ENCODE measurements at regions not wholly inside any gene's neighbourhood (a gene's known extent, or its start where the extent isn't known, plus 50 kb on each side); places are given as distances from the start of the nearest gene placed in this dataset.

GRCh38 chr5:91307048-91307447 lies 76.1 kb downstream of the ARRDC3 start:
- DNase-seq (ENCODE audit: low read depth in 1 of 2, low spot score in 2 of 2) (no peak), FAIRE-seq (no peak)
- no peaks in the 10 kb centered on the region for H3K36me3 ChIP-seq (ENCODE audit: control insufficient read depth in 2 of 4, insufficient read depth in 4 of 4, low read length in 3 of 4)
- H3K4me2 ChIP-seq (ENCODE audit: insufficient read depth in 1 of 2, low read depth in 2 of 2, low read length in 2 of 2) = no peak overlapping the region
- WGBS, 2 experiments (ENCODE audit: extremely low coverage in 1 of 2, insufficient coverage in 1 of 2, insufficient read length in 1 of 2, insufficient replicate concordance in 2 of 2, low coverage in 1 of 2, low lambda C conversion rate in 2 of 2, missing lambda C conversion rate in 1 of 2) = 93% methylated on average over 4 of the region's 4 CpGs; no CpG with 5 or more reads in 1 of the 2 experiments
- no peak overlapping the region for H2BK5ac ChIP-seq (ENCODE audit: low read depth, low read length)
- no peaks in the 10 kb centered on the region for H3K9me3 ChIP-seq (ENCODE audit: insufficient read depth in 2 of 2, low read depth in 1 of 2, low read length in 1 of 2)
- POLR2A ChIA-PET (ENCODE audit: partially characterized antibody) = no interaction called here
- no peak overlapping the region for H3K56ac ChIP-seq (replicated peaks; ENCODE audit: insufficient read length, low read depth, low read length)
- no peak overlapping the region for H2AFZ ChIP-seq (ENCODE audit: low read length)
- no peaks in the 10 kb centered on the region for H3K23me2 ChIP-seq (ENCODE audit: low read depth, low read length)
- no peak overlapping the region for H3K4ac ChIP-seq (replicated peaks; ENCODE audit: insufficient read length, low read depth, low read length)
- no peak overlapping the region for H2AK5ac ChIP-seq (ENCODE audit: low read depth, low read length)
- H3K18ac ChIP-seq (ENCODE audit: extremely low read depth, low read length) = no peak overlapping the region
- H3K4me3 ChIP-seq (ENCODE audit: extremely low read depth in 1 of 4, insufficient read depth in 2 of 4, low read depth in 3 of 4, low read length in 4 of 4) = no peak overlapping the region
- no peak overlapping the region for H2BK12ac ChIP-seq (ENCODE audit: low read depth, low read length)
- H3K79me1 ChIP-seq (ENCODE audit: low read depth, low read length) = no peaks in the 10 kb centered on the region
- H2BK15ac ChIP-seq (ENCODE audit: low read length) = no peak overlapping the region; the same call in 1 of the 2 replicates
- no peaks in the 10 kb centered on the region for H4K20me1 ChIP-seq (replicated peaks in 1 of 2; ENCODE audit: control insufficient read depth in 1 of 2, insufficient read depth in 2 of 2, low read length in 2 of 2)
- H3K27ac ChIP-seq (ENCODE audit: low read depth, low read length) = no peak overlapping the region
- no peak overlapping the region for H4K8ac ChIP-seq (ENCODE audit: extremely low read depth, insufficient read depth, low read length)
- no peak overlapping the region for H4K5ac ChIP-seq (ENCODE audit: insufficient read length, low read depth, low read length)
- H4K91ac ChIP-seq (replicated peaks; ENCODE audit: insufficient read length, low read length) = no peak overlapping the region
- H2BK20ac ChIP-seq (ENCODE audit: low read length) = no peak overlapping the region
- CTCF ChIA-PET (ENCODE audit: partially characterized antibody) = interaction anchor here (1.2 to 1.6 kb wide), 3 partner anchors 11 to 78 kb away, joined by 3 to 8 read pairs (median 7); no protein-coding TSS in a partner anchor
- no peaks in the 10 kb centered on the region for H3K27me3 ChIP-seq (replicated peaks in 1 of 4; ENCODE audit: control insufficient read depth in 3 of 4, extremely low read depth in 1 of 4, insufficient read depth in 3 of 4, low read length in 3 of 4)
- H3K9ac ChIP-seq (replicated peaks in 1 of 4; ENCODE audit: extremely low read depth in 1 of 4, low read depth in 3 of 4, low read length in 3 of 4) = no peak overlapping the region
- no peak overlapping the region for H2BK120ac ChIP-seq (replicated peaks; ENCODE audit: low read depth, low read length)
- no peaks in the 10 kb centered on the region for H3K79me2 ChIP-seq (ENCODE audit: control insufficient read depth in 1 of 2, insufficient read depth in 2 of 2, low read length in 2 of 2)
- H3K23ac ChIP-seq (ENCODE audit: insufficient read length) = no peak overlapping the region
- H3K14ac ChIP-seq (ENCODE audit: insufficient read length) = no peak overlapping the region
- H3K4me1 ChIP-seq (replicated peaks in 1 of 4; ENCODE audit: control insufficient read depth in 3 of 4, insufficient read depth in 4 of 4, low read length in 3 of 4) = peaks cover 0 to 6% (median 0%) of the 10 kb centered on the region in 4 experiments; a peak in 1 of 7 replicates
- no peak for TF ChIP-seq BCL11A (IDR thresholded peaks at IDR 0.05; ENCODE audit: low read depth in 2 of 2, low read length in 2 of 2)
- no peak for TF ChIP-seq NRF1 (IDR thresholded peaks at IDR 0.05; ENCODE audit: low read depth, low read length)
- no peak for TF ChIP-seq GABPA (IDR thresholded peaks at IDR 0.05; ENCODE audit: borderline replicate concordance, insufficient read depth, low read length)
- no peak for TF ChIP-seq PHF8 (conservative IDR thresholded peaks at IDR 0.05; ENCODE audit: low read depth, low read length)
- TF ChIP-seq NANOG (IDR thresholded peaks at IDR 0.05; ENCODE audit: insufficient read depth, low read depth, low read length, poor library complexity, severe bottlenecking) = no peak
- TF ChIP-seq BACH1 (IDR thresholded peaks at IDR 0.05; ENCODE audit: low read length) = no peak
- TF ChIP-seq USF2 (IDR thresholded peaks at IDR 0.05; ENCODE audit: low read length) = no peak
- TF ChIP-seq ASH2L (IDR thresholded peaks at IDR 0.05; ENCODE audit: low read length) = no peak
- no peak for TF ChIP-seq CEBPB (IDR thresholded peaks at IDR 0.05; ENCODE audit: low read depth, low read length)
- no peak for TF ChIP-seq RAD21 (IDR thresholded peaks at IDR 0.05 in 1 of 2, conservative IDR thresholded peaks at IDR 0.05 in 1 of 2; ENCODE audit: low read depth in 2 of 2, low read length in 2 of 2)
- TF ChIP-seq TAF1 (IDR thresholded peaks at IDR 0.05; ENCODE audit: low read depth, low read length) = no peak

Measured in H1 (cell line).